GM21526 (cell line): ENCODE measurements at regions not wholly inside any gene's neighbourhood (a gene's known extent, or its start where the extent isn't known, plus 50 kb on each side); places are given as distances from the start of the nearest gene placed in this dataset.
"Not testable (repeated sequence)": the region's sequence is repeated elsewhere in the genome, so short reads cannot be mapped to it uniquely, and the experiment has no call there.

ENCODE experiments used
- ATAC-seq: cut with Tn5 transposase; IDR thresholded peaks from one replicate; pipeline ENCODE4 v1.9.1; 2021; ENCODE audit warnings: moderate library complexity; ENCODE audit not compliant: unreplicated experiment, low FRiP score

DNA sequence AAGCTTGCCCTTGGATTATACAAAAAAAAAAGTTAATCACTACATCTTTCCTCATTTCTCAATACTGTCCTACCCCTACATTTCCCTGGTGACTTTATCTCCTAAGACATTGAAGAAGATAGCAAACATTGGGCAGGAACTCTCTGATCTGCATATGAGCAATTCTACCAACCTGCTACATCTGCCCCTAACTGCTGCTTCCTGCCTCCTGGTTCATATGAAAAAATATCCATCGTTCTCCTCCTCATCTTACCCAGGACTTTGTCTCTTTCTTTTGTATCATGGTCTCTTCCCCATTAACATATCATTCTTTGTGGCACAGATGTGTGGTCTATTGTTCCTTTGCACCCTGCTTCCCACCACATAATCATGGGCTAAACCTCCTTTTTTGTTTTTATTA is 139.7 kb upstream of the PCGF5 start:
- ATAC-seq: no peak

DNA sequence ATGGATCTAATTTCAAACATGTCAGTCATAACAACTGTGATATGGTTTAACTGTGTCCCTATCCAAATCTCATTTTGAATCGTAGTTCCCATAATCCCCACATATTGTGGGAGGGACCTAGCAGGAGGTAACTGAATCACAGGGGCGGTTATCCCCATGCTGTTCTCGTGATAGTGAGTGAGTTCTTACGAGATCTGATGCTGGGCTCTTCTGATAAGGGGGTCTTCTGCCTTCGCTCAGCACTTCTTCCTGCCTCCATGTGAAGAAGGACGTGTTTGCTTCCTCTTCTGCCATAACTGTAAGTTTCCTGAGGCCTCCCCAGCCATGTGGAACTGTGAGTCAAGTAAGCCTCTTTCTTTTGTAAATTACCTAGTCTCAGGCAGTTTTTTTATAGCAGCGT is 138.0 kb upstream of the PCGF5 start:
- no peak for ATAC-seq

DNA sequence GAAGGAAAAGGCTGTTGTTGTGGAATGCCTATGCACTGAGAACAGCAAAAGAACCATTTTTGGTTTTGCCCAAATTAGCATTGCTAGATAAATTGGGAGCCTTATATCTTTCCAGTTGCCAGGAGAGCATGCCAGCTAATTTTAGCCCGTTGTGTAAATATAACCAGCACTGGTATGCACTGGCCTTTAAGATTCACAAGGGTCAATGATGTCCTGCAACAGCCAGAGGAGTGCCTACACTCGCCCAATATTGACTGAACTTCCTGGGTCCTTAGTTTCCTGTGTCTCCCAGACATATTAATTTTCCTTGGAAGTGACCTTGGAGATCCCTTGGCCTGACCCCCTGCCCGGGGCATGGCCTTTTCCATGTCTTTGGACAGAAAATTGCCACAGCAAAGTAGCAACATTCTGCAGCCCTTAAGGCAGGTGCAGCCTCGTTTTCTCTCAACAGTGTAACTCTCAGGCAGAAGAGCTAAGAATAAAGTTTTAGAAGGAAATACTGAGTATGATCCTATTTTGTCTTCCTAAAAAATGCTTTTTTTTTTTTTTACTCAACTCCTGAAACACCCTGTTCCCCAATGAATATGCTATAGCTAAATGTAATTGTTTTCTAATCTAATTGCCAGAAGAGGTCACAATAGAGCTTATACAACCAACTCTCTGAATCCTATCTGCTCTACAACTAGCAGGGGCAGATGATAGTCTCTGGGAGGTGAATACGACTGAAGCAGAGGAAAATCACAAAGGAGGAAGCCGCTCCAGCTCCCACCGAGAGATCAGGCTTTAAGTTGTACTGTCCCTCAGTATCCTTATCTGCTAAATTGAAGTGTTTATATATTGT is 131.9 kb upstream of the PCGF5 start:
- no peak for ATAC-seq

DNA sequence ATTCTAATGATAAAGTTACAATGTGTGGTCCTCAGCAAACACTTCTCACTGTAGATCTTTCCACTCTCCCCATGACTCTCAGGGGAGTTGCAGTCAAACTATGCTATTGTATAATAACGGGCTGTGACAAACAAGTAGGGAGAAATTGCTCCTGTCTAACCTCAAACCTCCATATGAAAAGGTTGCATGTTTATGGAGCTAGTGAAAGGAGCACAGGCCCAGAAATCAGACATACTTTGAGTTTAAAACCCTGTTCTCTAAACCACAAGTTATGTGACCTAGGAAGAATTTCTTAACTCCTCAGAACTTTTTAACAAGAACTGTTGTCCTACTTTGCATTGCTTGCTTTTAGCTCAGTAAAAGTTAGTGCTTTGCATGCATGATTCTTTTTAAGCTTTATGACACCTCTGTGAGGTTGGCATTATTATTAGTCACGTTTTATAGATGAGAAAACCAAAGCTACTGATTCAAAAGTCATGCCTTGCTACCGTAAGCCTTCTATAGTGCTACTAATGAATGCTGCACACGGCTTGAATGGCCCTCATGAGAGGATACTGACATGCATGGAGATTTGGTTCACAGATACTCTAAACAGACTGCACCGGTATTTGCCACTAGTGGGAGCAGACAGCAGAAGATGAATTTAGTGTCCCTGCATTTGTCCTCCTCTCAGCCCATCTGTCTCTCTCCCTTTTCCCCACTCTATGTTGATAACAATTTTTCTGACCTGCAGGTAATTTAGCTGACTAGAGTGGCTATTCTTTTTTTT is 129.5 kb upstream of the PCGF5 start:
- no peak for ATAC-seq

DNA sequence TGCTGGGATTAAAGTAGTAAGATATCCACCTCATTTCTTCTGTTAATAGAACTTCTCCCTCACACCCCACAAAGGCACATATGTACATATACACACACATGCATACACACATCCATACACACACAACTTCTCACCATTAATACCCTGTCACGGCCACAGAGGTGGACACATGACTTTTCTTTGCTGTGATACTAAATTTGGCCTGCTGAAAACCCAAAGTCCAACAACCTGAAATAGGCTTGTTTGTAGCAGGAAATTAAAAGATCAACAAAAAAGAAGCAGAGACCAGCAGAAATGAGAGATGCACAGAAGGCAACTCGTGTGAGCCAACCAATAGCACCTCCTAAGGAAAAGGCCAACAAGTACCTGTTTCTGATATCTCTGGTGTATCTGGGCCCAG is 128.7 kb upstream of the PCGF5 start:
- no peak for ATAC-seq

DNA sequence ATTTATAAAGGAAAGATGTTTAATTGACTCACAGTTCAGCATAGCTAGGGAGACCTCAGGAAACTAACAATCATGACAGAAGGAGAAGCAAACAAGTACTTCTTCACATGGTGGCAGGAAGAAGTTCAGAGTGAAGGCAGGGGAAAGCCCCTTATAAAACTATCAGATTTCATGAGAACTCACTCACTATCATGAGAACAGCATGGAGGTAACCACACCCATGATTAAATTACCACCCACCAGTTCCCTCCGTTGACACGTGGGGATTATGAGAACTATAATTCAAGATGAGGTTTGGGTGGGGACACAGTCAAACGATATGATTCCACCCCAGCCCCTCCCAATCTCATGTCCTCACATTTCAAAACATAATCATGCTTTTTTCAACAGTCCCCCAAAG is 124.2 kb upstream of the PCGF5 start:
- no peak for ATAC-seq

DNA sequence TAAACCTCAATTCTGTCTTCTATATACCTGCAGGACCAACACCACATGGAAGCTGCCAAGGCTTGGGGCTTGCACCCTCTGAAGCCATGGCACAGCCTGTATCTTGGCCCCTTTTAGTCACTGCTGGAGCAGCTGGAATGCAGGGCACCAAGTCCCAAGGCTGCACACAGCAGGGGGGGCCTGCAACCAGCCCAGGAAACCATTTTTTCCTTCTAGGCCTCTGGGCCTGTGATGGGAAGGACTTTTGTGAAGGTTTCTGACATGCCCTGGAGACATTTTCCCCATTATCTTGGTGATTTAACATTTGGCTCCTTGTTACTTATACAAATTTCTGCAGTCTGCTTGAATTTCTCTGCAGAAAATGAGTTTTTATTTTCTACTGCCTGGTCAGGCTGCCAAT is 123.2 kb upstream of the PCGF5 start:
- ATAC-seq: no peak

DNA sequence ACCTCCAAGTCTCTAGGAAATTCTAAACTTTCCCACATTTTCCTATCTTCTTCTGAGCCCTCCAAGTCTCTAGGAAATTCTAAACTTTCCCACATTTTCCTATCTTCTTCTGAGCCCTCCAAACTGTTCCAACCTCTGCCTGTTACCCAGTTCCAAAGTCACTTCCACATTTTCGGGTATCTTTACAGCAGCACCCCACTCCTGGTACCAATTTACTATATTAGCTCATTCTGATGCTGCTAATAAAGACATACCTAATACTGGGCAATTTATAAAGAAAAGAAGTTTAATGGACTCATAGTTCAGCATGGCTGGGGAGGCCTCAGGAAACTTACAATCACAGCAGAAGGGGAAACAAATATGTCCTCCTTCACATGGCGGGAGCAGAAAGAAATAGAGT is 122.4 kb upstream of the PCGF5 start:
- ATAC-seq: not testable (repeated sequence)

DNA sequence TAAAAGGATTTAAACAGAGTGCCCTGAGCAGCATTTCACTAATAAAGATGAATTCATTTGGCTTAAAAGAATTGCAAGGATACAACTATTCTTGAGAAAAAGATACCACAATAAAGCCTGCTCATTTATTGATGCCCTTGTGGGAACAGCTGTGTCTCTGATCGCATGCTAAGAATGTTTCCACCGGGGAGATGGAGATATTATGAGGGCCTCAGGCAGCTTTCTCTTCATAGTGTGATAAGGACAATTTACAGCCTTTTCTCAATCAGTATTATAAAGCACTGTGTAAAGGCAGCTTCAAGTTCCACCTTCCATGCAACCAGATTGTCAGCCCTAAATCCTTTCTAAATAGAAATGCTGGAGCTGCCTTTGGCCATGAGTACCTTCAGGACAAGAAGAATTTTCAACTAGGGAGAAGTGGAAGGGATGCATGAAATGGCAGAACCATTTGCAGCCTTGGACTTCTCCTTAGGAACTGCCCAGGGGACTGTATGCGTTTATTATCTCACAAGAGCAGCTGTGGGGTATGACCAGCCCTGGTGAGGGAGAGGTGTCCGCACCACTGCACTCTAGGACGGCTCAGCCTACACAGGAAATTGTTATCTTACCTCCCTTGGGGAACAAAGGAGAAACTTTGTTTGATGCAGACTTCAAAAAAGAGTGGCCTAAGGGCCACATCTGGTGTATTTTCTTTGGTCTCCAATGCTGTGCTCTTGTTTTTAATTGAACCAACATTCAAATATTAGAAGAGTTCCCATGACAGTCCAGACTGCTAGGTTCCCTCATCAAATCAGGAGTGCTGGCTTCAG is 116.9 kb upstream of the PCGF5 start:
- peak; percentile 64 for ATAC-seq

DNA sequence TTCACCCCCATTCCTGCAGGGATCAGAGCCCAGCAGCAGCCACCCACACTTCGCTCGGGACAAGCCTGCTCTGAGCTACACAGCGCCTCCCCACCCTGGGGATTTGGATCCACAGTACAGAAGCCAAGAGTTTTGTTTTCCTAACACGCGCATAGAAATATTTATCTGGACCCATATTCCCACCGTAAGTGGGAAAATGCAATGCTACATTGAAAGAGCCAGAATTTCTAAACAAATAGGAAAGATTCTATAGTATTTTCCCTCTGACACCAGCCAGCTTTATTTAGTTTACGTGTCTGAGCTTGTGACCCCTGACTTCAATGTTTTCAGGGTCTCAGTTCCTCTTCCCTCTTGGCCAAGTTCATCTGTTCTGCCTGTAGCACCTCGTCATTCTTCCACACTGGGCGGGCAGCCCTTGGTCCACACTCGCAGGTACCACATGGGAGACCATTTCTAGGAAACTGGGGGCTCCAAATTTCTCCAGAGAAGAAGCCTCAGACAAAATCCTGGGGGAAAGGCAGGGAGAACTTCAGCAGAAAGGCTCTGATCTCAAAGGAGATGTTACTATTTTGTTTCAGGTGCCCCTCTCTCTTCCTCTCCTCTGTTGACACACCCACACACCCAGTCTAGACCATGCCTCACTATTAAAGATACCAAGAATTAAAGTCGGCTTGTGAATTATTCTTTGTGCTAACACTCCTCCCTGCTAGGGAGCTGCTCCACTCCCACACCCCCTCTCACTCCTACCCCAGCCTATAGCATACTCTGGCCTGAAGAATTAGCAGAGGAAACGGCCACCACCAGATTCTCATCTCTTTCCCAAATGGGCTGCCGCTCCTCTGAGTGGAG is 116.0 kb upstream of the PCGF5 start:
- peak; percentile 23 for ATAC-seq

DNA sequence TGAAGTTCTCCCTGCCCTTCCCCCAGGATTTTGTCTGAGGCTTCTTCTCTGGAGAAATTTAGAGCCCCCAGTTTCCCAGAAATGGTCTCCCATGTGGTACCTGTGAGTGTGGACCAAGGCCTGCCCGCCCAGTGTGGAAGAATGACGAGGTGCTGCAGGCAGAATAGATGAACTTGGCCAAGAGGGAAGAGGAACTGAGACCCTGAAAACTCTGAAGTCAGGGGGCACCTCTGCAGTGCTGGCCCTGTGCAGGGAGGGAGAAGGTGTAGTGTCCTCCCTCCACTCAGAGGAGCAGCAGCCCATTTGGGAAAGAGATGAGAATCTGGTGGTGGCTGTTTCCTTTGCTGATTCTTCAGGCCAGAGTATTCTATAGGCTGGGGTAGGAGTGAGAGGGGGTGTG is 115.2 kb upstream of the PCGF5 start:
- ATAC-seq: no peak

DNA sequence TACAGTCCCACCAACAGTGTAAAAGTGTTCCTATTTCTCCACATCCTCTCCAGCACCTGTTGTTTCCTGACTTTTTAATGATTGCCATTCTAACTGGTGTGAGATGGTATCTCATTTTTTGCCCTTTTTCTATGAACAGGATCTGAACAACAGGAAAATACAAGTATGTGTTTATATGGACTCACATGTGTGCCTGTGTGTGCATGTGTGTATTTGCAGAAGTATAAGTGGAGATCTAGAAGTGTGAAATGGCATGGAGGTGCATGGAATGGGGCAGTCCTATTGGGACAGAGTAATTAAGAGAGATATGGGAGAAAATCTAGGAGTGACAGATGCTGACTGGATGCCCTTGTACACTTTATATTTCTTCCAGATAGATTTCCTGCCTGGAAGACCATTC is 111.6 kb upstream of the PCGF5 start:
- ATAC-seq: no peak

DNA sequence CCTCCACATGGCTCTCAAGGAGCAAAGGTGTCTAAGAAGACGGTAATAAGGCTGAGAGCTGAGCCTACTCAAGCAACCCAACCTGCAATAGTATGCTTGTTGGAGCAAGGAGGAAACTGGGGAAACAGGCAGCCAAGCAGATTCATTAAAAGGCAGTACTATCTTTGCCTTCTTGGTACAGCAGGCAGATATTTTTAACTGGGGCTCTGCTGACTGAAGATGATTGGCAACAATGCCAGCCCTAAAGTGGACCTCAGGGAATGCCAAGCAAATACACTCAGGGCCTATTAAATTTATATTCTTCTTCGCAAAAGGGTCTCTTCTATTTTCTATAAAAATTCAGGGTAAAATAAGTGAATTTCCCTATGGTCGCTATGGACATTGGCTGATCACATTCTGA is 109.4 kb upstream of the PCGF5 start:
- no peak for ATAC-seq

DNA sequence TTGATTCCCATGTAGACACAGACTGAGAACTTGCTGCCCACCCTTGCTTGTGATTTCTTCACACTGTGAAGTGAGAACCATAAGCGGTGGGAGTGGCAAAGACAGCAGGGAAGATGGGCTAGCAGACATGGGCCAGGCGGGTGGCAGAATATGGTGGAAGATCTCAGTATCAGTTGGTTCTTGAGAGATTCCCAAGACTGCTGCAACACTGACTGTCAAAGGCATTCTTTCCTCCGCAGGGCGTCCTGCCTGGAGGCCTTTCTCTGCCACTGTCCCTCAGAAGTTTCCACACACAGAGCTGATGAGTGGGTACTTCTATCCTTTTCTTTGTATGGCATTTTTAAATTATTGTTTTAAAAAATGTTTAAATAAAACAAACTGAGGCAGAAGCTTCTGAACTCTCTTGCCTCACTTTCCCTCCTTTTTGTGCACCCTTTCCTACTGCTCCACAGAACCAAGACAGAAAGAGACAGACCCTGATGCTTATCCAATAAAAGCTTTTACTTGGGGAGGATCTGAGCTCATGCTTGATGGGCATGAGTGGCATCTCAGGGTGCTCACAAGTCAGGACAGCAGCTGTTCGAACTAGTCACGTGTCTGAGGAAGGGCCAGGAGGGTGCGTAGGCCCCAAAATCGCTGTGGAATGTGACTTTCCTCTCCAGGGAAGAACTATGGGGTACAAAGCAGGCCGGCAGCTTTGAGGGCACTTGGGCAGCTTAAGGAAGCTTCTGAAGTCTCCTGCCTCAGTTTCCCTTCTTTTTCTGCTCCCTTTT is 104.7 kb upstream of the PCGF5 start:
- no peak for ATAC-seq

DNA sequence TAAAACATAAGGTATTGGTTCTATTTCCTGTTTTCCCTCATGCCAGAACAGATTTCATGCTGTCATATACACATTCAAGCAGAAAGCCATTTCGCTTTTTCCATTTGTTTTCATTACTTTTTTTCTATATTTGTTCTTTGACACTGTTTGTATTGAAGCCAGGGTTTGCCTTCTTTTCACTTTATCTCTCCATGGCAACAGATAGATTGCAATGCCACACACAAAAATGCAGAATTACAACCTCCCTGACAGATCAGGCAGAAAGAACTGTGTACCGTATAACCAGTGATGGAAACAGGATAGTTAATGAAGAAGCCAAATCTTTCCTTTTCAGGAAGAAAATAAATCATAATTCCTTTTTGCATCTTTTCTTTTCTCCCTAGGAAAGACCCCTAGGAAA is 103.0 kb upstream of the PCGF5 start:
- ATAC-seq: no peak

DNA sequence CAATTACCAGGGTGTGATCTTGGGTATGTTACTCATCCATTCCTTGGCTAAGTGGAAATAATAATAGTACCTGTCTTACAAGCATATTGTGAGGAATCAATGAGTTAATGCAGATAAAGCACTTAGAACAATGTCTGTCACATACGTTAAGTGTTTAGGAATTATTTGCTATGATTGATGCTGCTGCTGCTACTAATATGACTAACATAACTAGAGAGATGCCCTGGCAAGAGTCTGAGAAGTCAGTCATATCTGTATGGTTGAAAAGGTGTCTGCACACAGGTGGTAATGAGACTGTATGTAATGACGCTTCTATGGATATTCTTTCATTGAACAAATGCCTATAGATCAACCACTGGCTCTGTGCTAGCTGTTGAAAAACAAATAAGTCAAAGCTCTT is 100.1 kb upstream of the PCGF5 start:
- ATAC-seq: no peak

DNA sequence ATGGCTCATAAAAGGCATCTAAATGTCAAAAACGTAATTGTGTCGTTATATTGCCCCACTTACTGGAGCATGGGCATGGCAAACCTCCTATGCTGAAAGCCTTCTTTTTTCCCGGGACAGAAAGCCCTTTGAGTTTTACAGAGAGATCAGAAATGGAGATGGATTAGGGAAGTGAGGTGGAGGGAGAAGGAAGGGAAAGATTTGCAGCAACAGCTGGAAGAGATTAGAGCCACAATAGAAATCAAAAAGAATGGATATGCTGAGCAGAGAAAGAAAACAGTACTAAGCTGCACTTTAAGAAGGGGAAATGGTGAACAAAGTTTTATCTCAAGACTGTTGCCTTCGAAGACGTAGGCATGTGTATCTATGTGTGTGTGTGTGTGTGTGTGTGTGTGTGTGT is 97.2 kb upstream of the PCGF5 start:
- ATAC-seq: no peak

DNA sequence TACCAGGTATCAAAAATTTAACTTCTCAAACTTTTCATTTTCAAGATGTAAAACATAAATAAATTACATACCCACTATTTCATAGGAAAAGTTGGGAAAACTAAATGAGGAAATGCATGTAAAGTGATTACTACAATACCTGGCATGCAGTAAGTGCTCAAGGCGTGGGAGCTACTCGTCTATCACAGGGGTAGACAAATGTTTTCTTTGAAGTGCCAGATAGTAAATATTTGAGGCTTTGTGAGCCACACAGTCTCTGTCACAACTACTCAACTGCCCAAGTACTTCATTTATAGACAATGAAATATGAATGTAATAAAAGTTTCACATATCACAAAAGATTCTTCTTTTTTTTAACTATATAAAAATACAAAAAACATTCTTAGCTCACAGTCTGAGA is 96.4 kb upstream of the PCGF5 start:
- no peak for ATAC-seq

DNA sequence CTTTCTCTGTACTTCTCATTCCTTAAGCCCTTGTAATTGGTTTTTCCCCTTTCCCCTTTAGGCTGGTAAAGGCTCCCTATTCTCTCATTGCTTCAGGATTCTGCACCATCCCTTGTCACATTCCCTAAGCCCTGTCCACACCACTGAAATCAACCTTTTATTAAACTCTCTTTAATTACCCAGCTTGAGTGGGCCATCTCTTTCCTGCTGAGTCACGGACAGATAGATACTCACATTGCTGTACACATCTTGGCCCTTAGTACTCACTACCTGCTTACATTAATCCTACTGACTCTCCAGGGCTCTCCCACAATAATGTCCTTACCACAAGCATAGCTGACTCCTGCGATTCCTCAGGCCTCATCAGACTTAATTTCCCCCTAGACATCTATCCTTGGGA is 94.0 kb upstream of the PCGF5 start:
- ATAC-seq: no peak
